ENCODE measurements at regions not wholly inside any gene's neighbourhood (a gene's known extent, or its start where the extent isn't known, plus 50 kb on each side); places are given as distances from the start of the nearest gene placed in this dataset.

DNA sequence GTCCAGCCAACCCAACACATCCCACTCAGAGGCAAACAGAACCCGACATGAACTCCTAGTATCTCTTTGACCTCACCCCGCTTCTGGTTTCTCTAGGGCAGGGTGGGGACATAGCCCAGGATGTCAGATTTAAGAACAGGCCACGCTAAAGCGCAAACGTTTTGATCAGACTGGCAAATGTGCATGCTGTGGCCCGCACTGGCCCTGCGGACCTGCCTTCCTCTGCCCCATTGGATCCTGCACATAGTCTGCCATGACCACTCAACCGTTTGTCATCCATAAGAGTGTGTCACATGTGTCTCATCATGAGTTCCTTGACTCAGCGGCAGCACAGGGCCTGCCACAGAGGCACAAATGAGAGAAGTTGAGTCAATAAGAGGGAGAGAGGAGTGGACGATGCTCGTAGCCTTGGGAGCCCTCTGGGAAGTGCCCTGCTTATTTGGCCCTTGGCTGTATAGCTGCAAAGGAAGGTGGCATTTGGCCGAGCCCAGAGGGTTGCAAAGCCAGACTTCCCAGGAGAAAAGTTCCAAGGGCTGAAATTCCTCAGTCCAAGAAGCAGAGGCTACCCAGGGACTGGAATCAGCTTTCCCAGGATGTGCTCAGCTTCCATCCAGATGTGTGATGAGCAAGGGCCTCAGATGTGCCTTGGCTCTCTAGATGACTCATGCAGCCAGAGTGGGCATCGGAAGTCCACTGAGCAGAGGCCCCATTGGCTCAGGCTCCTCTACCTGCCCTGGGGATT is 55.5 kb upstream of the SLCO2A1 start:
- TF ChIP-seq, protein P1, sequence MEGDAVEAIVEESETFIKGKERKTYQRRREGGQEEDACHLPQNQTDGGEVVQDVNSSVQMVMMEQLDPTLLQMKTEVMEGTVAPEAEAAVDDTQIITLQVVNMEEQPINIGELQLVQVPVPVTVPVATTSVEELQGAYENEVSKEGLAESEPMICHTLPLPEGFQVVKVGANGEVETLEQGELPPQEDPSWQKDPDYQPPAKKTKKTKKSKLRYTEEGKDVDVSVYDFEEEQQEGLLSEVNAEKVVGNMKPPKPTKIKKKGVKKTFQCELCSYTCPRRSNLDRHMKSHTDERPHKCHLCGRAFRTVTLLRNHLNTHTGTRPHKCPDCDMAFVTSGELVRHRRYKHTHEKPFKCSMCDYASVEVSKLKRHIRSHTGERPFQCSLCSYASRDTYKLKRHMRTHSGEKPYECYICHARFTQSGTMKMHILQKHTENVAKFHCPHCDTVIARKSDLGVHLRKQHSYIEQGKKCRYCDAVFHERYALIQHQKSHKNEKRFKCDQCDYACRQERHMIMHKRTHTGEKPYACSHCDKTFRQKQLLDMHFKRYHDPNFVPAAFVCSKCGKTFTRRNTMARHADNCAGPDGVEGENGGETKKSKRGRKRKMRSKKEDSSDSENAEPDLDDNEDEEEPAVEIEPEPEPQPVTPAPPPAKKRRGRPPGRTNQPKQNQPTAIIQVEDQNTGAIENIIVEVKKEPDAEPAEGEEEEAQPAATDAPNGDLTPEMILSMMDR (IDR thresholded peaks at IDR 0.05; ENCODE audit: low read depth, low read length) = no peak
- no peak overlapping the region for H3K4me3 ChIP-seq (replicated peaks in 1 of 2; ENCODE audit: low read depth in 2 of 2, low read length in 2 of 2)
- no peak for DNase-seq (ENCODE audit: low read depth in 2 of 2)

DNA sequence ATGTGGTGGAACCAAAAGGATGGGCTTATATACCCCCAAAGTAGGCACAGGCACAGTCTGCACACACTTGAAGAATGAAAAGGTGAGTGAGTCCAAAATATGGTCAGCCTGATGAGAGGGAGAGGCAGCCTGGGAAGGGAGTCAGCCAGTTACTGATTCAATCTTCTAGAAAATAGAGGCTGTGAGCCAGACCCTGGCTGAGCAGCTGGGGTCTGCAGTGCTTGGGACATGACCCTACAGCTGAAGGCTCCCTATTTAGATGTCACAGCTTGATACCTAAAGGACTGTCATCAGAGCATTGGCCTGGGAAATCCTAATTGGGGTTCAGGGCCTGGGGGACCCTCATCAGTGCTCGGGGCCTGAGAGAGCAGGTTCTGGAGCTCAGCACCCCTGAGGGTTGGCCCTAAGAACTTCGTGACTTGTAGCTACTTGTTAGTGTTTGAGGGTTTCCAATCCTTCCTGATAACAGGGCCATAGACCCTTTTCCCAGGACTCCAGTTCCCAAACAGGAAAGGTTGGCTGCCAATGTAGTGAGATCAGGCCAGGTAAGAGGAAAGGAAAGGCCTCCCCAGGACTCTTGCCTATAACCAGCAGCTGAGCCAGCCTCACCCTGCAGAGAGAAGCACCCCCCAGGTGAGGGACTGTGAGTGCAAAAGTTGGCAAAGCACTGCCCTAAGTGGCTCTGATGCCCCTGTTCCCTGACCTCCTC is 54.7 kb upstream of the SLCO2A1 start:
- no peak for DNase-seq (ENCODE audit: low read depth in 2 of 2)
- no peak overlapping the region for H3K4me3 ChIP-seq (replicated peaks in 1 of 2; ENCODE audit: low read depth in 2 of 2, low read length in 2 of 2)
- TF ChIP-seq, protein P1 (IDR thresholded peaks at IDR 0.05; ENCODE audit: low read depth, low read length) = no peak

DNA sequence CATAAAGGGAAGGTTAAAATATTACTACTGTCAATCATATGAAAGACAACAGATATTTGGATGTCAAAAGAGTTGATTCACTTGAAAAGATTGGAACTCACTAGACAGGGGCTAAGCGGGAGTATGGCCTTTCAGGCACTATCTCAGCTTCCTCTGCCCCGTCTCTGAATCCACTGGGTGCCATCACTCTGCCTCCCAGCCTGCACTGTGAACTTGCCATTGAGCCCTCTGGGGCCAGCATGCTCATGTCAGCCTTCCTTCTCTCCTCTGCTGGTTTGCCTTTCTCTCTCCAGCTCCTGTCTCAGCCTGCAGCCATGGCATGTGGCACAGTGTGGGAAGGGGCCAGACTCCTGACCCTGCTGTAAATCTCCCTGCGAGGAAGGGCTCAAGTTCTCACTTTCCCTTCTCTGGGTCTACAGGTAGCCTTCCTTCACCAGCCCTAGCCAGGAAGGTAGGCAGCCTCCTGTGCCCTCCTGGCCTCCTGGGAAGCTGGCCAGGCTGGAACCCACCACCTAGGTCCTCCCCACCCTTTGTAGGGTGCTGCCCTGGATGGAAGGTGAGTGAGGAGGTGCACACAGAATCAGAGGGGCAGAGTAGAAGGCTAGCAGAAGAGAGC is 54.0 kb upstream of the SLCO2A1 start:
- DNase-seq (ENCODE audit: low read depth in 2 of 2) = no peak
- no peak overlapping the region for H3K4me3 ChIP-seq (replicated peaks in 1 of 2; ENCODE audit: low read depth in 2 of 2, low read length in 2 of 2)
- TF ChIP-seq, protein P1 (IDR thresholded peaks at IDR 0.05; ENCODE audit: low read depth, low read length) = no peak

DNA sequence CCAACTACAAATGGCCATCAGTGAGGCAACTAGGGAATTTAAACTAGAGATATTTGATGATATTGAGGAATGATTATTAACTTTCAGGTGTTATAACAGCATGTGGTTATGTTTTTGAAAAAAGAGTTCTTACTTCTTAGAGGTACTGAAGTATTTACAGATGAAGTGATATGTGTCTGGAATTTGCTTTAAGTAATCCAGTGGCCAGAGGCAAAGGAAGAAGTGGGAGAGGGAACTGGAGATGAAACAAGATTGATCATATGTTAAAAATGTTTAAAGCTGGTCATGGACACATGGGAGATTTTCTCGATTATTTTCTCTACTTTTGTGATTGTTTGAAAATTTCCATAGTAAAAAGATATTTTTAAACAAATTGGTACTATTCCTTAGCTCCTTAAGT is 53.3 kb upstream of the SLCO2A1 start:
- DNase-seq (ENCODE audit: low read depth in 2 of 2) = no peak
- no peak overlapping the region for H3K4me3 ChIP-seq (replicated peaks in 1 of 2; ENCODE audit: low read depth in 2 of 2, low read length in 2 of 2)
- TF ChIP-seq, protein P1 (IDR thresholded peaks at IDR 0.05; ENCODE audit: low read depth, low read length) = no peak

DNA sequence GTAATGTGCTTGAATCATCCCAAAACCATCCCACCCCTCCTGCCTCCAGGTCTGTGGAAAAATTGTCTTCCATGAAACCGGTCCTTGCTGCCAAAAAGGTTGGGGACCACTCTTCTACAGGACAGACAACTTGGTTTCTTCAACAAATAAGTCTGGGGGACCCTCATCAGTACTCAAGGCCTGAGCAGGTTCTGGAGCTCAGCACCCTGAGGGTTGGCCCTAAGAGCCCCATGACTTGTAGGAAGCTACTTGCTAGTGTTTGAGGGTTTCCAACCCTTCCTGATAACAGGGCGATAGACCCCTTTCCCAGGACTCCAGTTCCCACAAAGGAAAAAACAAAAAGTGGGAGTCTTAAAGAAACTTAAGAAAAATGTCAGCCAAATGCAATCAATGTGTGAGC is 52.9 kb upstream of the SLCO2A1 start:
- H3K4me3 ChIP-seq (replicated peaks in 1 of 2; ENCODE audit: low read depth in 2 of 2, low read length in 2 of 2) = no peak overlapping the region
- TF ChIP-seq, protein P1 (IDR thresholded peaks at IDR 0.05; ENCODE audit: low read depth, low read length) = no peak
- DNase-seq (ENCODE audit: low read depth in 2 of 2) = no peak

DNA sequence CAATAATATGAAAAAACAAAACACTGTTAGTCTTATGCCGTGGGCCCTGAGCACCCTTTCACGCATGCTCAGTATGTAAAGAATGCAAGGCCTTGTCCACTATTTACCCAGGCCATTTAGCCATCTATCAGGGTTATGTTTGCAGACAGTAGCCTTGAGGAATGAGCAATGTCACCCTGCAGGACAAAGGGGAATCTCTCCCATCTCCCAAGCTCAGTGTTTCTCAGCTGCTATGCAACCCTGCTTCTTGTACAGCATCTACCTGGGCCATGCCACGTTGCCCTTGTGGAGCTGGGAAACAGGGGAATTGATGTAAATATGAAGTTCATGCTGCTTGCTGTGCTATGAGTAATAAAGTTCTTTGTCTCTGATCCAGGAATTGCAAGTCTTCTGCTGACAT is 51.5 kb upstream of the SLCO2A1 start:
- TF ChIP-seq, protein P1 (IDR thresholded peaks at IDR 0.05; ENCODE audit: low read depth, low read length) = no peak
- no peak overlapping the region for H3K4me3 ChIP-seq (replicated peaks in 1 of 2; ENCODE audit: low read depth in 2 of 2, low read length in 2 of 2)
- no peak for DNase-seq (ENCODE audit: low read depth in 2 of 2)

All from cardiac fibroblast (primary cell).